Memory B cell (primary cell): ENCODE measurements at regions not wholly inside any gene's neighbourhood (a gene's known extent, or its start where the extent isn't known, plus 50 kb on each side); places are given as distances from the start of the nearest gene placed in this dataset.
"Not testable (repeated sequence)": the region's sequence is repeated elsewhere in the genome, so short reads cannot be mapped to it uniquely, and the experiment has no call there.

ENCODE experiments used
- ATAC-seq: fragments of 150-1000 bp; cut with Tn5 transposase; 2 replicates; pipeline ENCODE4 v1.10.0; 2021; ENCODE audit warnings: low read depth, mild to moderate bottlenecking, moderate library complexity
- DNase-seq, 2 donors: peaks; one replicate each; pipeline ENCODE4 v3.0.0; 2022; ENCODE audit warnings: low spot score in 2 of 2
- H3K27ac Mint-ChIP-seq: one replicate; pipeline ENCODE4 v1.8.0; 2022; ENCODE audit warnings: mild to moderate bottlenecking, moderate library complexity, mixed read lengths
- H3K27me3 Mint-ChIP-seq: one replicate; pipeline ENCODE4 v1.8.0; 2022; ENCODE audit warnings: mixed read lengths
- H3K36me3 Mint-ChIP-seq: one replicate; pipeline ENCODE4 v1.8.0; 2022; ENCODE audit warnings: mild to moderate bottlenecking, mixed read lengths
- H3K4me1 Mint-ChIP-seq: one replicate; pipeline ENCODE4 v1.8.0; 2022; ENCODE audit warnings: mixed read lengths
- H3K4me3 Mint-ChIP-seq: one replicate; pipeline ENCODE4 v1.8.0; 2022; ENCODE audit warnings: mild to moderate bottlenecking, moderate library complexity, mixed read lengths
- H3K9me3 Mint-ChIP-seq: one replicate; pipeline ENCODE4 v1.8.0; 2022; ENCODE audit warnings: mixed read lengths

- peaks cover 2% of the 10 kb centered on the region for H3K36me3 Mint-ChIP-seq
- no peak for ATAC-seq
- DNase-seq = no peak
- peaks cover 2% of the 10 kb centered on the region for H3K9me3 Mint-ChIP-seq
- peaks cover 13% of the 10 kb centered on the region for H3K4me1 Mint-ChIP-seq
- no peak overlapping the region for H3K27ac Mint-ChIP-seq
- H3K27me3 Mint-ChIP-seq = peaks cover 9% of the 10 kb centered on the region
- peak overlapping the region; percentile 12 for H3K4me3 Mint-ChIP-seq
These were observed 178.9 kb upstream of the ARID1B start for GRCh38 chr6:156598071-156598854.

- H3K4me3 Mint-ChIP-seq = no peak overlapping the region
- peaks cover 2% of the 10 kb centered on the region for H3K9me3 Mint-ChIP-seq
- H3K36me3 Mint-ChIP-seq = peaks cover 2% of the 10 kb centered on the region
- ATAC-seq (no peak), DNase-seq (no peak)
- peaks cover 13% of the 10 kb centered on the region for H3K4me1 Mint-ChIP-seq
- H3K27ac Mint-ChIP-seq = no peak overlapping the region
- peaks cover 9% of the 10 kb centered on the region for H3K27me3 Mint-ChIP-seq
These were observed 180.1 kb upstream of the ARID1B start for GRCh38 chr6:156597095-156597494.

- Mint-ChIP-seq H3K4me3 (no peak overlapping the region), H3K27me3 (peaks cover 9% of the 10 kb centered on the region)
These were observed 181.7 kb upstream of the ARID1B start for GRCh38 chr6:156595476-156595875.

GRCh38 chr6:156593893-156594292 is 183.3 kb upstream of the ARID1B start:
- peaks cover 2% of the 10 kb centered on the region for H3K9me3 Mint-ChIP-seq
- H3K27me3 Mint-ChIP-seq = peaks cover 4% of the 10 kb centered on the region
- ATAC-seq (no peak), DNase-seq (no peak)
- no peak overlapping the region for H3K27ac Mint-ChIP-seq
- H3K4me1 Mint-ChIP-seq = peaks cover 8% of the 10 kb centered on the region
- no peaks in the 10 kb centered on the region for H3K36me3 Mint-ChIP-seq
- H3K4me3 Mint-ChIP-seq = no peak overlapping the region

More at GRCh38 chr6:156595476-156595875, 181.7 kb upstream of the ARID1B start:
- Mint-ChIP-seq H3K9me3 (peaks cover 2% of the 10 kb centered on the region), H3K4me1 (peaks cover 13% of the 10 kb centered on the region), H3K36me3 (peaks cover 2% of the 10 kb centered on the region), H3K27ac (no peak overlapping the region)
- ATAC-seq (no peak), DNase-seq (no peak)

GRCh38 chr6:156593127-156593526 is 184.1 kb upstream of the ARID1B start:
- DNase-seq = no peak
- Mint-ChIP-seq H3K27me3 (peaks cover 4% of the 10 kb centered on the region), H3K36me3 (no peaks in the 10 kb centered on the region), H3K27ac (no peak overlapping the region), H3K4me1 (peaks cover under 1% of the 10 kb centered on the region), H3K4me3 (no peak overlapping the region), H3K9me3 (peaks cover 2% of the 10 kb centered on the region)
- no peak for ATAC-seq

GRCh38 chr6:156590482-156590881 is 186.7 kb upstream of the ARID1B start:
- no peak for DNase-seq
- no peaks in the 10 kb centered on the region for H3K36me3 Mint-ChIP-seq

GRCh38 chr6:156589281-156589680 is 187.9 kb upstream of the ARID1B start:
- no peak for ATAC-seq
- Mint-ChIP-seq H3K4me3 (no peak overlapping the region), H3K27me3 (peaks cover 4% of the 10 kb centered on the region), H3K36me3 (no peaks in the 10 kb centered on the region), H3K4me1 (no peaks in the 10 kb centered on the region), H3K27ac (no peak overlapping the region), H3K9me3 (peaks cover 5% of the 10 kb centered on the region)
- no peak for DNase-seq

More at GRCh38 chr6:156590482-156590881, 186.7 kb upstream of the ARID1B start:
- Mint-ChIP-seq H3K4me1 (no peaks in the 10 kb centered on the region), H3K4me3 (no peak overlapping the region), H3K9me3 (peaks cover 5% of the 10 kb centered on the region), H3K27me3 (peaks cover 4% of the 10 kb centered on the region), H3K27ac (no peak overlapping the region)
- ATAC-seq = no peak

GRCh38 chr6:156587751-156588301 is 189.4 kb upstream of the ARID1B start:
- Mint-ChIP-seq H3K27ac (no peak overlapping the region), H3K36me3 (no peaks in the 10 kb centered on the region), H3K4me1 (no peaks in the 10 kb centered on the region), H3K9me3 (peaks cover 3% of the 10 kb centered on the region), H3K27me3 (peaks cover 1% of the 10 kb centered on the region), H3K4me3 (no peak overlapping the region)
- DNase-seq = no peak
- no peak for ATAC-seq

- ATAC-seq (no peak), DNase-seq (no peak)
- H3K27me3 Mint-ChIP-seq = peaks cover 1% of the 10 kb centered on the region
- H3K4me3 Mint-ChIP-seq = no peak overlapping the region
- no peaks in the 10 kb centered on the region for H3K4me1 Mint-ChIP-seq
- H3K27ac Mint-ChIP-seq = no peak overlapping the region
- H3K9me3 Mint-ChIP-seq = peaks cover 3% of the 10 kb centered on the region
- no peaks in the 10 kb centered on the region for H3K36me3 Mint-ChIP-seq
These were observed 190.1 kb upstream of the ARID1B start for GRCh38 chr6:156587071-156587470.

GRCh38 chr6:156585859-156586258 is 191.3 kb upstream of the ARID1B start:
- Mint-ChIP-seq H3K4me1 (no peaks in the 10 kb centered on the region), H3K4me3 (no peak overlapping the region), H3K27me3 (peaks cover 1% of the 10 kb centered on the region), H3K9me3 (peaks cover 3% of the 10 kb centered on the region), H3K36me3 (no peaks in the 10 kb centered on the region), H3K27ac (no peak overlapping the region)
- ATAC-seq (no peak), DNase-seq (no peak)

GRCh38 chr6:156584121-156584520 is 193.1 kb upstream of the ARID1B start:
- not testable (repeated sequence) for H3K4me3 Mint-ChIP-seq, H3K4me1 Mint-ChIP-seq, H3K9me3 Mint-ChIP-seq, ATAC-seq, DNase-seq, H3K27me3 Mint-ChIP-seq, H3K27ac Mint-ChIP-seq, H3K36me3 Mint-ChIP-seq

GRCh38 chr6:156583083-156583482 is 194.1 kb upstream of the ARID1B start:
- Mint-ChIP-seq H3K27me3 (peaks cover 1% of the 10 kb centered on the region), H3K36me3 (peaks cover 4% of the 10 kb centered on the region), H3K9me3 (peaks cover 8% of the 10 kb centered on the region), H3K4me3 (no peak overlapping the region), H3K4me1 (no peaks in the 10 kb centered on the region), H3K27ac (no peak overlapping the region)
- DNase-seq = no peak
- ATAC-seq = no peak

- no peak overlapping the region for H3K27ac Mint-ChIP-seq
These were observed 194.6 kb upstream of the ARID1B start for GRCh38 chr6:156582509-156582992.

GRCh38 chr6:156579564-156579963 is 197.6 kb upstream of the ARID1B start:
- Mint-ChIP-seq H3K4me3 (no peak overlapping the region), H3K27ac (no peak overlapping the region), H3K36me3 (peaks cover 15% of the 10 kb centered on the region), H3K4me1 (peaks cover 2% of the 10 kb centered on the region), H3K9me3 (peaks cover 14% of the 10 kb centered on the region), H3K27me3 (peaks cover 2% of the 10 kb centered on the region)
- DNase-seq = no peak
- ATAC-seq = no peak

More at GRCh38 chr6:156582509-156582992, 194.6 kb upstream of the ARID1B start:
- DNase-seq (no peak), ATAC-seq (no peak)
- Mint-ChIP-seq H3K27me3 (no peaks in the 10 kb centered on the region), H3K4me3 (no peak overlapping the region), H3K9me3 (peaks cover 8% of the 10 kb centered on the region), H3K36me3 (peaks cover 4% of the 10 kb centered on the region), H3K4me1 (no peaks in the 10 kb centered on the region)
